Gastroesophageal sphincter (tissue), 4 donors: ENCODE measurements at regions not wholly inside any gene's neighbourhood (a gene's known extent, or its start where the extent isn't known, plus 50 kb on each side); places are given as distances from the start of the nearest gene placed in this dataset.

Experiments used
- ATAC-seq: fragments of 150-250 bp; one replicate; pipeline ENCODE4 v1.9.1; 2016; ENCODE audit warnings: mild to moderate bottlenecking, moderate library complexity
- H3K27ac ChIP-seq, 4 donors: fragments of 200-600 bp; sonication (generic) in 3 of 4; 1 replicate in 3 of 4; 2 replicates in 1 of 4; pipeline ENCODE4 v1.5.1; 2016 to 2019
- H3K27me3 ChIP-seq: fragments of 200-600 bp; sonication (generic); one replicate; pipeline ENCODE4 v1.5.1; 2019
- H3K36me3 ChIP-seq, 2 donors: fragments of 200-600 bp; sonication (generic); one replicate each; pipeline ENCODE4 v1.5.1; 2019; ENCODE audit warnings: control low read depth in 1 of 2
- H3K4me1 ChIP-seq, 3 donors: fragments of 200-600 bp; sonication (generic); 1 replicate in 2 of 3; 2 replicates in 1 of 3; pipeline ENCODE4 v1.5.1; 2016 to 2019; ENCODE audit warnings: control low read depth in 2 of 3
- H3K4me3 ChIP-seq, 2 donors: fragments of 200-600 bp; sonication (generic); one replicate each; pipeline ENCODE4 v1.5.1; 2019; ENCODE audit warnings: mild to moderate bottlenecking in 1 of 2, moderate library complexity in 1 of 2
- H3K9me3 ChIP-seq, 3 donors: fragments of 200-600 bp; sonication (generic); one replicate each; pipeline ENCODE4 v1.5.1; 2017 to 2019; ENCODE audit warnings: control low read depth in 2 of 3
- EP300 ChIP-seq: sonication (generic); formaldehyde crosslinking; IDR thresholded peaks from one replicate; pipeline ENCODE4 v1.6.1; 2017; ENCODE audit warnings: antibody characterized with exemption, mild to moderate bottlenecking
- POLR2A ChIP-seq, 2 donors: fragments of 450-650 bp; IDR thresholded peaks; one replicate each; pipeline ENCODE4 v1.6.1; 2017; ENCODE audit warnings: antibody characterized with exemption in 2 of 2, mild to moderate bottlenecking in 2 of 2, moderate library complexity in 1 of 2
- POLR2AphosphoS5 ChIP-seq: sonication (generic); formaldehyde crosslinking; IDR thresholded peaks from one replicate; pipeline ENCODE4 v1.6.1; 2017; ENCODE audit warnings: antibody characterized with exemption
- WGBS, 2 donors: methylation state at CpG; one replicate each; pipeline ENCODE4 v1.1.5; 2018; ENCODE audit warnings: low coverage in 1 of 2; 5-methylcytosine and 5-hydroxymethylcytosine counted together
- TF ChIP-seq, protein P1 (sequence below), 4 experiments: fragments of 200-600 bp in 2 of 4; fragments of 450-650 bp in 2 of 4; sonication (generic) in 1 of 4; IDR thresholded peaks; one replicate each; pipeline ENCODE4 v1.5.1; 2017 to 2019; ENCODE audit warnings: antibody characterized with exemption in 4 of 4, mild to moderate bottlenecking in 2 of 4, moderate library complexity in 2 of 4

DNA sequence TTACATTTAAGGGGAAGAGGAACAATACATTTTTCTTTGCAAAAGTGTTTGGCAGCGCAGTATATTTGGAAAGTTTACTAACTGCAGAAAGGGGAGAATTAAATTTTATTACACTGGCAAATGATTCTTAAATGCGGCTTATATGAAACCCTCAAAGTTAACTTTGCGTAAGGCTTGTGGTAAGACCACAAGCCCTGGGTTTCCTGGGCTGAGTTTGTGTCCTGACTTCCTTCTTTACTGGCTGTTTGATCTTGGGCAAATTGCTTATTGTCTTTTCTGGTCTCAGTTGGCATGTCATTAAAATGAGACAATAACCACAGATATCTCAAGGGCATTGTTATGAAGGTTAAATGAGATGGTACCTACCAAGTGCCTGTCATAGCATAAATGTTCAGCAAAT lies 106.8 kb downstream of the GLRX3 start:
- H3K4me1 ChIP-seq: no peaks in the 10 kb centered on the region
- WGBS, 2 donors: 82 to 87% methylated on average over 3 of the region's 3 CpGs
- H3K36me3 ChIP-seq: no peaks in the 10 kb centered on the region
- H3K27ac ChIP-seq: no peak overlapping the region
- TF ChIP-seq EP300 (no peak), POLR2AphosphoS5 (no peak), POLR2A (IDR thresholded peaks at IDR 0.05) (no peak)
- TF ChIP-seq, protein P1, sequence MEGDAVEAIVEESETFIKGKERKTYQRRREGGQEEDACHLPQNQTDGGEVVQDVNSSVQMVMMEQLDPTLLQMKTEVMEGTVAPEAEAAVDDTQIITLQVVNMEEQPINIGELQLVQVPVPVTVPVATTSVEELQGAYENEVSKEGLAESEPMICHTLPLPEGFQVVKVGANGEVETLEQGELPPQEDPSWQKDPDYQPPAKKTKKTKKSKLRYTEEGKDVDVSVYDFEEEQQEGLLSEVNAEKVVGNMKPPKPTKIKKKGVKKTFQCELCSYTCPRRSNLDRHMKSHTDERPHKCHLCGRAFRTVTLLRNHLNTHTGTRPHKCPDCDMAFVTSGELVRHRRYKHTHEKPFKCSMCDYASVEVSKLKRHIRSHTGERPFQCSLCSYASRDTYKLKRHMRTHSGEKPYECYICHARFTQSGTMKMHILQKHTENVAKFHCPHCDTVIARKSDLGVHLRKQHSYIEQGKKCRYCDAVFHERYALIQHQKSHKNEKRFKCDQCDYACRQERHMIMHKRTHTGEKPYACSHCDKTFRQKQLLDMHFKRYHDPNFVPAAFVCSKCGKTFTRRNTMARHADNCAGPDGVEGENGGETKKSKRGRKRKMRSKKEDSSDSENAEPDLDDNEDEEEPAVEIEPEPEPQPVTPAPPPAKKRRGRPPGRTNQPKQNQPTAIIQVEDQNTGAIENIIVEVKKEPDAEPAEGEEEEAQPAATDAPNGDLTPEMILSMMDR (IDR thresholded peaks at IDR 0.05): no peak
- no peaks in the 10 kb centered on the region for H3K27me3 ChIP-seq
- peaks cover 0 to 23% (median 0%) of the 10 kb centered on the region in 3 donors for H3K9me3 ChIP-seq
- H3K4me3 ChIP-seq: no peak overlapping the region
- ATAC-seq: no peak

DNA sequence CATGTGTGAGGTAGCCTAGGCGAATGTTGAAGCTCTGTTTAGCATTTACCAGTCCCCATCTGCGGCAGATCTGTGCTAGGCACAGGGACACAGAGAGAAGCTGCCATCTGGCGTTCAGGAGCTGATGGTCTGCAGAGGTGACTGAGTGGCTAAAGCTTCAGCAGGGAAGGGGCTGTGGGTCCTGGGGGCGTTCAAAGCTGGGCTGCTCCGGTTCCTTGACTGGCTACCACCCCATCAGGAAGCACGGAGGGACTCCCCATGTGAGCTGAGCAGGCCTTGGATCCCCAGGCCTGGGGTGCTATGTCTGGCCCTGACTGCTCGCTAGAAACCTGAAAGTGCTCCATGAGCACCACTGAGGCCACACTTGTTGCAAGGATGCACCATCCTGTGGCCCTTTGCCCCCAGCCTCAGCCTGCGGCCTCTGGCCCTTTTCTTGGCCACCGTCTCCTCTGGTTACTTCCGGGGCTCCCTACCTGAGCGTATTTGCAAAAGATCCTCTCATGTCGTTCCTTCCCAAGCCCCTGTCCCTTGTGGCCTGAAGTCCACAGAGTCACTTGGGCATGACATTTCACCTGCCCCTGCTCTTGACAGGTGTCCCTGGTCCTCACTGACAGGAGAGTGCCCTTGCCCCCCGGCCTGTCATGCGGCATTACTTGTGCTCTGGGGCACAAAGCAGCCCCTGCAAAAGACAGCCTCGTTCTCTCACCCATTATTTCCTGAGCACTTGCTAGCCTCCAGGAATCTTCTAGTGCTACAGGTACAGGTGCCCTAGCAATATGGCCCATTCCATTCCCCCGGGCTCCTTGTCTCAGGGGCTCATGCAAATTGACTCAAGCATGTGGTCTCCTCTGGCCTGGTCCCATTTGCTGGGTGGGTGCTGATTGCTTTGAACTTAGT lies 108.1 kb downstream of the GLRX3 start:
- H3K9me3 ChIP-seq: peaks cover 0 to 13% (median 0%) of the 10 kb centered on the region in 3 donors
- no peak for TF ChIP-seq POLR2A (IDR thresholded peaks at IDR 0.05)
- TF ChIP-seq, protein P1 (IDR thresholded peaks at IDR 0.05): no peak
- TF ChIP-seq EP300: no peak
- TF ChIP-seq POLR2AphosphoS5: no peak
- no peaks in the 10 kb centered on the region for H3K27me3 ChIP-seq
- 84 to 89% methylated on average over 7 to 10 of the region's 16 CpGs for WGBS, 2 donors
- no peak overlapping the region for H3K4me3 ChIP-seq
- no peak overlapping the region for H3K27ac ChIP-seq
- H3K36me3 ChIP-seq: no peaks in the 10 kb centered on the region
- no peaks in the 10 kb centered on the region for H3K4me1 ChIP-seq
- no peak for ATAC-seq

DNA sequence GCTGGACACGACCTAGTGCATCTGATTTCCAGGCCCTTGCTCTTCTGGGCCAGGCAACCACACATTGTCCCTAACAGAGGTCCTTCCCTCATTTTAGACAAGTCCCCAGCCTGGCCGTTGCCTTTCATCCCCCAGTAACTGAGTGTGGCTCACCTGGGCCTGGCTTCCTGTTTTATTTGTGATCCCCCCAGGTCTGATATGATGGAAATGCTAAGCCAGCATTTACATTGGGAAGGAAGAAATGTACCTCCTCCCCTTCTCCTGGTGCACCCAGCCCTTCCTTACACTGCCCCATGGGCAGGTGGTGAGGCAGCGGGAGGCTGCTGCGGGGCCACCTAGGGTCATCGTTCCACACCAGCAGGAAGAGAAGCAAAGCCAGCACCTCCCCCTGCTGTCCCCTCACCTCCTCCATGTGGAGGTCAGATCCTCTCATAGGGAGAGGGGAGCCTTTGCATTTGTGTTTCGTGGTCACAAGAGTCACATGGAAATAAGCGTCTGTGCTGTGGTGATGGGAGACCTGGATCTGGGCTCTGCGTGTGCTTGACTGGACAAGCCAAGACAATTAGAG lies 108.8 kb downstream of the GLRX3 start:
- no peak for TF ChIP-seq POLR2A (IDR thresholded peaks at IDR 0.05)
- TF ChIP-seq, protein P1 (IDR thresholded peaks at IDR 0.05): no peak
- no peak for TF ChIP-seq EP300
- no peak for TF ChIP-seq POLR2AphosphoS5
- 80 to 85% methylated on average over 2 to 5 of the region's 8 CpGs for WGBS, 2 donors
- Histone ChIP-seq H3K27me3 (no peaks in the 10 kb centered on the region), H3K9me3 (peaks cover 0 to 13% (median 0%) of the 10 kb centered on the region in 3 donors), H3K4me3 (no peak overlapping the region), H3K27ac (no peak overlapping the region), H3K4me1 (no peaks in the 10 kb centered on the region), H3K36me3 (no peaks in the 10 kb centered on the region)
- no peak for ATAC-seq

DNA sequence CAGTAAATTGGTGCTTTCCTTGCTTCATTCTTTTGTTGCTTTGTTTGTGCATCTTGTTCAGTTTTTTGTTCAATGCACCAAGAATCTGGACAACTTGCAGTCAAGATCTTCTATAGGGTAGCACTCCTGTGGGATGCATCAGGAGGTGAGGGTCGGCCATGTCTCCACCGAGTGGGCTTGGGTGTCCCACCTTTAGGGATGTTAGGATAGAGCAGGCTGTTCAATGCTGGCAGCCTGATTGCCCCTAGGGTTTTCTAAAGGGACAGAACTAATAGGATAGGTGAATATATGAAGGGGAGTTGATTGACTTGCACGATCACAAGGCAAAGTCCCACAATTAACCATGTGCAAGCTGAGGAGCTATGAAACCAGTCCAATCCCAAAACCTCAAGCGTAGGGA lies 109.9 kb downstream of the GLRX3 start:
- no peak for ATAC-seq
- Histone ChIP-seq H3K36me3 (no peaks in the 10 kb centered on the region), H3K9me3 (peaks cover 0 to 19% (median 0%) of the 10 kb centered on the region in 3 donors), H3K27ac (no peak overlapping the region), H3K4me1 (no peaks in the 10 kb centered on the region), H3K4me3 (no peak overlapping the region), H3K27me3 (no peaks in the 10 kb centered on the region)
- no peak for TF ChIP-seq POLR2A (IDR thresholded peaks at IDR 0.05)
- TF ChIP-seq EP300: no peak
- WGBS, 2 donors: 63 to 90% methylated on average over 2 of the region's 4 CpGs

DNA sequence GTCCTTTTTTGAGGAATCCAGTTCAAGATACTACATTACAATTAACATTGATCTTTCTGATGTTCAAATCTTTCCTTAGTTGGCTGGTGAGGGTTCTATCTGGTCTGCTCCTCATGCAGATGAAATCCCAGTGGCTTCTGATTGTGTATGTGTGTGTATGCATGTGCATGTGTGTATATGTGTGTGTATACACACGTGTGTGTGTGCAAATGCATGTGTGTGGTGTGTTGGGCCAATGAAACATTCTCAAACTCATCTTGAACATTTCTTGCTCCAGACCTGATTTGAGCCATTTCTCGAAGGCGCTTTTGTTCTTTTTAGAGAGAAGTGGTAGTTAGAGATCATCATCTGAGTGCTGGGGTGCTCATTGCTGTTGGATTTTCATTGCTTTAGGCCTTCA lies 113.9 kb downstream of the GLRX3 start:
- no peaks in the 10 kb centered on the region for H3K36me3 ChIP-seq
- H3K4me3 ChIP-seq: no peak overlapping the region
- no peak for TF ChIP-seq EP300
- TF ChIP-seq POLR2AphosphoS5: no peak
- TF ChIP-seq, protein P1 (IDR thresholded peaks at IDR 0.05): no peak
- no peak for TF ChIP-seq POLR2A (IDR thresholded peaks at IDR 0.05)
- no peak for ATAC-seq
- no peaks in the 10 kb centered on the region for H3K27me3 ChIP-seq
- peaks cover 0 to 8% (median 0%) of the 10 kb centered on the region in 3 donors for H3K9me3 ChIP-seq
- 66 to 87% methylated on average over 3 of the region's 3 CpGs for WGBS, 2 donors
- no peak overlapping the region for H3K27ac ChIP-seq
- no peaks in the 10 kb centered on the region for H3K4me1 ChIP-seq
